Nephron (organoid): ENCODE measurements at regions not wholly inside any gene's neighbourhood (a gene's known extent, or its start where the extent isn't known, plus 50 kb on each side); places are given as distances from the start of the nearest gene placed in this dataset.
"Not testable (repeated sequence)": the region's sequence is repeated elsewhere in the genome, so short reads cannot be mapped to it uniquely, and the experiment has no call there.

Experiments
- H3K27ac Mint-ChIP-seq, 3 experiments: 2 replicates each; pipeline ENCODE4 v1.8.0; 2020; ENCODE audit warnings: mixed read lengths in 3 of 3, mild to moderate bottlenecking in 2 of 3, moderate library complexity in 1 of 3
- H3K27me3 Mint-ChIP-seq: 2 replicates; pipeline ENCODE4 v1.8.0; 2021; ENCODE audit warnings: low read depth, mild to moderate bottlenecking, moderate library complexity, mixed read lengths
- H3K36me3 Mint-ChIP-seq: 2 replicates; pipeline ENCODE4 v1.8.0; 2020; ENCODE audit warnings: low read depth, mixed read lengths
- H3K4me1 Mint-ChIP-seq: 2 replicates; pipeline ENCODE4 v1.8.0; 2020; ENCODE audit warnings: mixed read lengths
- H3K4me3 Mint-ChIP-seq, 3 experiments: 2 replicates each; pipeline ENCODE4 v1.8.0; 2020; ENCODE audit warnings: mild to moderate bottlenecking in 3 of 3, mixed read lengths in 3 of 3, moderate library complexity in 2 of 3
- H3K9me3 Mint-ChIP-seq: 2 replicates; pipeline ENCODE4 v1.8.0; 2020; ENCODE audit warnings: mixed read lengths
- CTCF ChIP-seq, 3 experiments: fragments of 200-600 bp; sonication (generic); IDR thresholded peaks; one replicate each; pipeline ENCODE4 v1.5.0; 2021; ENCODE audit warnings: antibody characterized with exemption in 3 of 3; ENCODE audit not compliant: unreplicated experiment in 3 of 3

DNA sequence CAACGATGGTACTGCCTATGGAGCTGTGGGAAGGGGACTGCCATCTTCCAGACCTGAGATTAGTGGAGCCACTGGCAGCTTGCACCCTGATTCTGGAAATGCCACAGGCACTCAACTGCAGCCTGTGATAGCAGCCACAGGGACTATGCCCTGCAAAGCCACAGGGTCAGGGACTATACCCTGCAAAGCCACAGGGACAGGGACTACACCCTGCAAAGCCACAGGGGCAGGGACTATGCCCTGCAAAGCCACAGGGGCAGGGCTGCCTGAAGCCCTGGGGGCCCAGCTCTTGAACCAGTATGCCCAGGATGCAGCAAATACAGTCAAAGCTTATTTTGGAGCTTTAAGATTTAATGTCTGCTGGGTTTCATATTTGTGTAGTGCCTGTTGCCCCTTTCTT, 346.6 kb downstream of the C6orf118 start:
- no peak overlapping the region for H3K4me3 Mint-ChIP-seq
- no peaks in the 10 kb centered on the region for H3K36me3 Mint-ChIP-seq
- H3K27ac Mint-ChIP-seq: no peak overlapping the region
- H3K27me3 Mint-ChIP-seq: no peaks in the 10 kb centered on the region
- H3K9me3 Mint-ChIP-seq: peaks cover 5% of the 10 kb centered on the region
- H3K4me1 Mint-ChIP-seq: no peaks in the 10 kb centered on the region
- TF ChIP-seq CTCF (IDR thresholded peaks at IDR 0.05; ENCODE audit: unreplicated experiment in 3 of 3): no peak

DNA sequence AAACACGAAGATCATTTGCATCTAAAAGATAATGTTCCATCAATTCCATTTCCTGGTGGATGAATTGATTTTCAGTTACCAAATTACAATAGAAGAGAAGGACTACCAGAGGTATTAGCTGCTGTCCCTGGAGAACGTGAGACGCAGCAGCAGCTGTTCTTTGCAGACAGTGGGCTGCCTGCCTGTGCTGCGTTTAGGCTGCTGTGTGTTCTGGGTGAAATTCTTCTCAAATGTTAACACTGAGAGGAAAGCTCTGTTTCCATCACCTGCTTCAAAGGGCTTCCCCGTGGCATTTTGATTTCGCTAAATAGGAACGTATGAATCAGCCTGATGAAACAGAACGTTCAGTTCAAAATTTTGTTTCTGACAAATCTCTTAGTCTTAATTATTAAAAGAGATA, 362.2 kb downstream of the C6orf118 start:
- H3K27me3 Mint-ChIP-seq: no peaks in the 10 kb centered on the region
- peaks cover 5% of the 10 kb centered on the region for H3K4me1 Mint-ChIP-seq
- H3K4me3 Mint-ChIP-seq: no peak overlapping the region
- peaks cover 7% of the 10 kb centered on the region for H3K9me3 Mint-ChIP-seq
- H3K36me3 Mint-ChIP-seq: no peaks in the 10 kb centered on the region
- no peak for TF ChIP-seq CTCF (IDR thresholded peaks at IDR 0.05; ENCODE audit: unreplicated experiment in 3 of 3)
- no peak overlapping the region for H3K27ac Mint-ChIP-seq

DNA sequence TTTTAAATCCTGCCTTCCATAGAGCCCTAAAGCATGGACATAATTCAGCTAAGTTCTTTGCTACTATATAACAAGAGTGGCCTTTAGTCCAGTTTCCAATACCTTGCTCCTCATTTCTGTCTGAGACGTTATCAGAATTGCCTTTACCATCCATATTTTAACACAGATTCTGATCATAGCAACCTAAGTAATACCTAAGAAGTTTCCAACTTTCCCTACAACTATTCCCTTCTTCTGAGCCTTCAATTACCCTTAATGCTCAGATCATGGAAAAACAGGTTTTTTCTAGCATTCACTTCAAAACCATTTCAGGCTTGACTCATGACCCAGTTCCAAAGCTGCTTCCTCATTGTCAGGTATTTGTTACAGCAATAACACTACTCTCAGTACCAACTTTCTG, 367.1 kb downstream of the C6orf118 start:
- H3K4me1 Mint-ChIP-seq: peaks cover 5% of the 10 kb centered on the region
- H3K27ac Mint-ChIP-seq: no peak overlapping the region
- H3K36me3 Mint-ChIP-seq: no peaks in the 10 kb centered on the region

DNA sequence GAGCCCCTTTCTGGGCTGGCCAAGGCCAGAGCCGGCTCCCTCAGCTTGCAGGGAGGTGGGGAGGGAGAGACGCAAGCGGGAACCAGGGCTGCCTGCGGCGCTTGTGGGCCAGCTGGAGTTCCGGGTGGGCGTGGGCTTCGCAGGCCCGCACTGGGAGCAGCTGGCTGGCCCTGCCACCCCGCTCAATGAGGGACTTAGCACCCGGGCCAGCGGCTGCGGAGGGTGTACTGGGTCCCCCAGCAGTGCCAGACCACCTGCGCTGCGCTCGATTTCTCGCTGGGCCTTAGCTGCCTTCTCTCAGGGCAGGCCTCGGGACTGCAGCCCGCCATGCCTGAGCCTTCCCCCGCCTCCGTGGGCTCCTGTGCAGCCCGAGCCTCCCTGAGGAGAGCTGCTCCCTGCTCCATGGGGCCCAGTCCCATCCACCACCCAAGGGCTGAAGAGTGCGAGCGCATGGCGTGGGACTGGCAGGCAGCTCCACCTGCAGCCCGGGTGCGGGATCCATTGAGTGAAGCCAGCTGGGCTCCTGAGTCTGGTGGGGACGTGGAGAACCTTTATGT, 376.1 kb downstream of the C6orf118 start:
- peaks cover 11% of the 10 kb centered on the region for H3K9me3 Mint-ChIP-seq
- not testable (repeated sequence) for H3K27ac Mint-ChIP-seq, H3K4me3 Mint-ChIP-seq, H3K27me3 Mint-ChIP-seq, H3K4me1 Mint-ChIP-seq, H3K36me3 Mint-ChIP-seq

More for the DNA sequence above, 367.1 kb downstream of the C6orf118 start:
- no peaks in the 10 kb centered on the region for H3K27me3 Mint-ChIP-seq
- H3K4me3 Mint-ChIP-seq: no peak overlapping the region
- H3K9me3 Mint-ChIP-seq: peaks cover 23% of the 10 kb centered on the region
- TF ChIP-seq CTCF (IDR thresholded peaks at IDR 0.05; ENCODE audit: unreplicated experiment in 3 of 3): no peak

DNA sequence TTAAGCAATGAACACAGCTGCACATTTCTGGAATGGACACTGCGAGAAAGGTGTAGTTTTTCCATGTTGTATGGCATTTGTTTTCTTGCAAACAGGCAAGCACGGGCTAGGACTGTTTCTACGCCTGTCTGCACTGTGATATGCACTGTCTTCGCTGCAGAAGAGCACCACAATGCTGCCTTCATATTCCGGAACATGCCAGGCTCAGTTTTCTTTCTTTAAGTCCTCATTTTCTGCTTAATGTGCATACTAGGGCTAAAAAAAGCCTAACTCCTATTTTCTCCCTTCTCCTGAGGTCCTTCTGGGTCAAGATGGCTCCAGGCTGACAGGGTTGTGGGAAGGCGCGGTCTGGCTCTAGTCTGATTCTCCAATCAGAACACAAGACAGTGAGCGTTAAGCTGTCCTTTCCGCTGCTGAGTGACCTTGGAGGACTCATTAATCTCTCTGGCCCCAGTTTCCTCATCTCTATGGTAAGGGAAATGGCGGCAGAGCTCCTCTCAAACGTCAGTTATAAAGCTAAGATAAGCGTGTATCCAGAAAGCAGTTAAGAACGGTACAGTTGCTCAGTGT, 379.9 kb downstream of the C6orf118 start:
- Mint-ChIP-seq H3K9me3 (peaks cover 11% of the 10 kb centered on the region), H3K36me3 (no peaks in the 10 kb centered on the region), H3K4me1 (peaks cover 5% of the 10 kb centered on the region), H3K4me3 (no peak overlapping the region), H3K27me3 (peaks cover 3% of the 10 kb centered on the region), H3K27ac (no peak overlapping the region)
- TF ChIP-seq CTCF (IDR thresholded peaks at IDR 0.05; ENCODE audit: unreplicated experiment in 3 of 3): no peak

GRCh38 chr6:164928728-164929407, 380.5 kb downstream of the C6orf118 start:
- H3K27me3 Mint-ChIP-seq: peaks cover 3% of the 10 kb centered on the region

More at GRCh38 chr6:164928728-164929407, 380.5 kb downstream of the C6orf118 start:
- no peaks in the 10 kb centered on the region for H3K36me3 Mint-ChIP-seq
- peaks cover 7% of the 10 kb centered on the region for H3K9me3 Mint-ChIP-seq
- no peak overlapping the region for H3K27ac Mint-ChIP-seq
- TF ChIP-seq CTCF (IDR thresholded peaks at IDR 0.05; ENCODE audit: unreplicated experiment in 3 of 3): no peak
- peaks cover 5% of the 10 kb centered on the region for H3K4me1 Mint-ChIP-seq
- H3K4me3 Mint-ChIP-seq: peak overlapping the region in 1 of 3 experiments; percentile 35
